ENCODE measurements at regions not wholly inside any gene's neighbourhood (a gene's known extent, or its start where the extent isn't known, plus 50 kb on each side); places are given as distances from the start of the nearest gene placed in this dataset.

DNA sequence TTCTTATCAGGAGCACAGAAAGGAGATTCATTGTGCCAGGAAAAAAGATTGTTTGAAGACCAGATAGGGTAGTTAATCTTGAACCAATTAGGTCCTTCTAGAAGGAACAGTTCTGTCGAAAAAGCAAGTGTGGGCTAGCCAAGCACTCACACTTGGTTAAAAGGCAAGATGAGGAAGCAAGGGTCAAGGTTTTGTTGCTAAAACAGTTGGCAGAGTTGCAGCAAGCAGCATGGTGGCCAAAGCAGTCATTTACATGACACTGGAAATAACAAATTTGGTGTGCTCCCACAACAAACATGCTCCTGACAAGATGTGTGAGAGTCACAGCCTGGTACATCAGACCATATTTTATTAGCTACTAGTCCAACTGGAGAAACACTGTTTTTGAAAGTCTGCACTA lies 228.0 kb upstream of the CFAP20DC start:
- no peak for DNase-seq

DNA sequence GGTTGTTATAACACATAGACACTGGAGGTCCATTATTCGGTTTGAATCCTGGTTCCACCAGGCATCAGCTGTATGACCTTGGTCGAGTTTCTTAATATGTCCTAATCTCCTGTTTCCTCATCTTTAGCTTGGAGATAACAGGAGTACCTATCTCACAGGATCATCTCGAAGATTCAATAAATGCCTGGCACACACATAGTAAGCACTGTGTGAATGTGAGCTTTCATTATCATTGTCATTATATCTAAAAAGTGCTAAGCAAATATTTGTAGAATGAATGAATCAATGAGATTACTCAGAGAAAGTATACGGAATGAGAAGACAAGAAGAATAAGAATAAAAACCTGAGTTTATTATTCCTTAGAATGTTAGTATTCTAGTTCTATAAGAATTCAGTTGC lies 227.4 kb upstream of the CFAP20DC start:
- DNase-seq, result no peak

DNA sequence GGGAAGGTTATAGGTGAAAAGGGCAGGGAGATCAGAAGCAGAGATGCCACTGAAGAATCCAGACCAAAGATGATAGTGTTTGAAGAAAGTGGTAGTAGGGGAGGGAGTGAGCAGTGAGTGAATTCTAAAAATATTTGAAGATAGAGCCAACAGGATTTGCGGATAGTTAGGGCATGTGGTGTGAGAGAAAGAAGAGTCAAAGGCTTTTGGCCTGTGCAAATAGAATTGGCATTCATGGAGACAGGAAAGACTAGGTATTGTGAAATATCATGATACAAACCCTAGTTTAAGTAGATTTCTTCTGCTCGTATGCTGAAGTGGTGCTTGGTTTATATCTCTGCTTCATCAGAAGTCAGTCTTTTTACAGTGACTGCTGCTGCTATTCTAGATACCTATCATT lies 224.2 kb upstream of the CFAP20DC start:
- DNase-seq, result no peak

DNA sequence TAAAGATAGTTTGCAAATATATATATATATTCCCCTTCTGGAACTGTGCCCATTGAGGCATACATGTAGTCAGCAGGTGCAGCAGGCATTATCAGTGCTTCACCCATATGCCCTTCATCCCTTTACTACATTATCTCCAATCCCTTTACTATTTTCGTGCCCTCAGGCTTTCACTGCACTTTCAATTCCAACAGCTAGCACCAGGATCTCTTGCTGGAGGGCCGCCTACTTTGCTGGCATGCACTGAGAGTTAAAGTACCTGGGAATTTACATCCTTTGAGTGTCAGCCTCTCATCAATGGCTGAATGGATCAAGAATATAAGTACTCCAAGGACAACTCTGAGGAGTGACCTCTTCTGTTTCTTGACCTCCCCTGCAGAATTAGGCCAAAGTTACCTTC lies 222.1 kb upstream of the CFAP20DC start:
- no peak for DNase-seq

DNA sequence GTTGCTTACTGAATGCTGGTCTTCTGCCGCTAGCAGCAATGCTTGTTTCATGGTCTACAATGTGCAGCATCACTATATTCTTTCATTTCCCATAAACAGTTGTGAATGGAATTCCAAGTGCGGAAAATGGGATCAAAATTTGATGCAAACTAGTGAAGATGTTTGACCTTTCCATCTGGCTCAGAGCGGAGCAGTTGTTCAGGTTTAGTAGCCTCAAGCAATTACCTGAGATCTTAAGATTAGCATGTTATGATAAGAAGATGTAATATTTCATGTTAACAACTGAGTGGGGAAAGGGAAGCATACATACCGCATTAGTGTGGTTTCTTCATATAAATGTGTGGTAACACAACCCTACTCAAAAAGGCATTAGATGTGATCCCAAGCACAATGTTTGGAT lies 221.1 kb upstream of the CFAP20DC start:
- no peak for DNase-seq

DNA sequence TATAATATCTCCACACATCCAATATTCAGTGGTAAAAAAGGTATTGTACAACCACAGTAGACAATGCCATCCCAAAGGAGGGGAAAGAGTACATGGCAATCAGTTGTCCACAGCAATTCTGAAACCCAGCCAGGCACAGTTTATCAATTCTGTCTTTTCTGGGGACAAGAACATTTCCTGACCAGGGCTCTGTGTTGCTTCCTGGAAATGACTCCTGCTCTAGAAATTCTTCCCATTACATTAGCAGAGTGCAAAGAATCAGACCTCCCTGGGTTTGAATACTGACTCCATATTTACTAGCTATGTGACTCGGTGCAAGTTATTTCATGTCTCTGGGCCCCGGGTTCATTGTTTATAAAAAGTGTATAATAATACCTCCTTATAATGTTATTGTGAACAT lies 220.4 kb upstream of the CFAP20DC start:
- no peak for DNase-seq

DNA sequence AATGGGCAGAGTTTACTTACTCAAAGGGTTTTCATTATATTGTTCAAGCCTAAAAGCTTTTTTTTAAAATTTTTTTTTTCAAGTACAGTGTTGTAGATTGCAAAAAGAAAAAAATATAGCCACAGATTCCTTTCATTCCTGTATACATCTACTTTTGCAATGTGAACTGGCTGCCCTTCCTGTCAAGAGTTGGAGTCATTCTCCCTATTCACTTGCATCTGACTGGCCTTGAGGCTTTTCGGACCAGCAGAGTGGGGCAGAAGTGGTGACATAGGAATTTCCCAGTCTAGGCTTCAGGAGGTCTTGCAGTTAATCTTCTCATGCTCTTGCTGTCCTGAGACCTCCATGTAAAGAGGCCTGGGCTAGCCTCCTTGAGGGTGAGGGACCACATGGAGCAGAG lies 218.3 kb upstream of the CFAP20DC start:
- no peak for DNase-seq

DNA sequence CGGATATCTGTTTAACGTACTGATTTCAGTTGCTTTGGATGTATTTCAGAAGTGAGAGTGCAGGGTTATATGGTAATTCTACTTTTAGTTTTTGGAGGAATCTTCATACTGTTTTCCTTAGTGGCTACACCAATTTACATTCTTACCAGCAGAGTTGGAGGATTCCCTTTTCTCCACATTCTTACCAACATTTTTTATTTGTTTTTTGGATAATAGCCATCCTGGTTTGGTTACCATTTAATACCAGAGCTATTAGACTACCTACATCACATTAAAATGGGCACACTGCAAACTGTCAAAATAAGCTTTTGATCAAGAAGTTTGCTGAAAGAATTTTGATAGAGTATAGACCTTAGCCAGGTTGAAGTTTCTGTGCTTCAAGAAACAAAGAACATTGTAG lies 217.2 kb upstream of the CFAP20DC start:
- no peak for DNase-seq

DNA sequence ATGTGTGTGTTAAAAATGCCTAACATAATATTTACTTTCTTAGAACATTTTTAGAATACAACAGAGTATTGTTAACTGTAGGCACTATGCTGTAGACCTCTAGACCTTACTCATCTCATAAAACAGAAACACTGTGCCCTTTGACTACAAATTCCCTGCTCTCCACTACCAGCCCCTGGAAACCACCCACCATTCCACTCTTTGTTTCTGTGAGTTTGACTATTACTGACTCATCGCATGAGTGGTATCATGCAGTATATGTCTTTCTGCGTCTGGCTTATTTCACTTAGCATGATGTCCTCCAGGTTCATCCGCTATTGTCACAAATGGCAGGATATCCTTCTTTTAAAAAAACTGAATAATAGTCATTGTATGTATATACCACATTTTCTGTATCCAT lies 216.7 kb upstream of the CFAP20DC start:
- DNase-seq, result no peak

DNA sequence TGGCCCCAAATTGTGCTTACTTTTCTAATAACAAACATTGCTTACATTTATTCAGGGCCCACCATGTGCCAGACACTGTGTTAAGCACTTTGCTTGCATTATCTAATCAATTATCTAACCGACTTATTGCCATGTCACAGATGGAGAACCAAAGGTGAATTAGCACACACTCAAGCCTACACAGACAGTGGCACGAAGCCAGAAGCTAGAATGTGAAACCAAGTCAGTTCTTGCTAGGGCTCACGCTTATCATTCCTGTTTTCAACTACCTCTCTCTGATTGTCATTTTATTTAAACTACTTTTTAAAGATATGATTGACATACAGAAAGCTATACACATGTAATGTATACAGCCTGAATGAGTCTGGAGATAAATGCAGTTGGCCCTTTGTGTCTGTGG lies 215.7 kb upstream of the CFAP20DC start:
- no peak for DNase-seq

DNA sequence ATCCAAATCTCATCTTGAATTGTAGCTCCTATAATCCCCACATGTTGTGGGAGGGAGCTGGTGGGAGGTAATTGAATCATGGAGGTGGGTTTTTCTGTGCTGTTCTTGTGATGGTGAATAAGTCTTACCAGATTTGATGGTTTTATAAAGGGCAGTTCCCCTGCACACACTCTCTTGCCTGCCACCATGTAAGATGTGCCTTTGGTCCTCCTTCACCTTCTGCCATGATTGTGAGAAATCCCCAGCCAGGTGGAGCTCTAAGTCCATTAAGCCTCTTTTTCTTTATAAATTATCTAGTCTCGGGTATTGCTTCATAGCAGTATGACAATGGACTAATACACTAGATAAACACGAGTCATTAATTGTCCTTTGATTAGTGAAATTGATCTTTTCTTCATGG lies 214.5 kb upstream of the CFAP20DC start:
- DNase-seq, result no peak

DNA sequence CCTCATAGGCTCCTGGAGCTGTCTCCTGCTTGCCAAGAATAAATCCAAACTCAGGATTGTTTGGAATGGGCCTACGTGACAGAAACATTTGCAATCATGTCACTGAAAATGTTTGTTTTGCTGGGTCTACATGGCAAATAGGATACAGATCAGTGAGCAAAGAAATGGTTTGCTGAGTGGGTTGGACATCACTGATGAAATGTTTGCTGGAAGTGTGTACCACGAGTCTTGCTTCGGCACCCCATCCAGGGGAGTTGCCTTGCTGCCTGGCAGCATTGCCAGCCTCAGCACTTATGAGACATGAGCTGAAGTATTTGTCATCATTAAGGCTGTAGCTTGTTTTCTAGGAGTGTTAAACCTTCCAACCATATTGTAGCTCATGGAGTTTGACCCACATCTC lies 213.3 kb upstream of the CFAP20DC start:
- DNase-seq, result no peak

DNA sequence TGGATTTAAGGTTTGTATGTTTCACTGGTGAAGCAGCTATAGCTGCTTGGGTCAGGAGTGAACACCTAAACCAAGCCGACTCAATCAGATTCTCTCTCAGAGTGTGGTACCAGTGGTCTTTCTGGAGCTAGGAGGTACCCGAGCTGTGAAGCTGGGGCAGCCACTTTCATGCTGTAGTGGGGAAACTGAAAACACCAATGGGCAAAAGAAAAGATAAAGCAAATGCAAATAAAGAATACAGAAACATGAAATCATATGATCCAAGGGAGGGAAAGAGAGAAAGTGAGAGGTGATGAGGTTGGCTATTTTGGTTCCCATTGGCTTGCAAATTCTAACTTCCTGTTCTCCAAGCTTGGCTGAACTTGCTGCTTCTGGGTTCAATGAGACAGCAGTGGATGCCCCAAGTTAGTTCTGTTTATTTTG lies 212.3 kb upstream of the CFAP20DC start:
- DNase-seq, result no peak

DNA sequence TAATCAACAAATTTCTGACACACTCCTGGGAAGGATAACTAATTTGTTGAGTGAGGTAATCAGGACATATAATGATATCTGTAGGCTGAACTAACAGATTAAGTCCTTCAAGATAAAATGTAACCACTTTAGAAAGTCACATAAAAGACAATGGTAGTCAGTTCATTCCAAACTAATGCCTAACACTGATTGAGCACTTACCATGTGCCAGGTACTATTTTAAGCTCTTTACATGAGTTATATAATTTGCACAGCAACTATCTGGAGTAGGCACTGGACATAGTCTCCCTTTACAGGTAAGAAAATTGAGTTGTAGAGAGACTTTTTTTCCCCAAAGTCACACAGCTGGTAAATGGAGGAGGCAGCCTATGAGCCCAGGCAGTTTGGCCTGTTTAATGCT lies 211.2 kb upstream of the CFAP20DC start:
- no peak for DNase-seq

DNA sequence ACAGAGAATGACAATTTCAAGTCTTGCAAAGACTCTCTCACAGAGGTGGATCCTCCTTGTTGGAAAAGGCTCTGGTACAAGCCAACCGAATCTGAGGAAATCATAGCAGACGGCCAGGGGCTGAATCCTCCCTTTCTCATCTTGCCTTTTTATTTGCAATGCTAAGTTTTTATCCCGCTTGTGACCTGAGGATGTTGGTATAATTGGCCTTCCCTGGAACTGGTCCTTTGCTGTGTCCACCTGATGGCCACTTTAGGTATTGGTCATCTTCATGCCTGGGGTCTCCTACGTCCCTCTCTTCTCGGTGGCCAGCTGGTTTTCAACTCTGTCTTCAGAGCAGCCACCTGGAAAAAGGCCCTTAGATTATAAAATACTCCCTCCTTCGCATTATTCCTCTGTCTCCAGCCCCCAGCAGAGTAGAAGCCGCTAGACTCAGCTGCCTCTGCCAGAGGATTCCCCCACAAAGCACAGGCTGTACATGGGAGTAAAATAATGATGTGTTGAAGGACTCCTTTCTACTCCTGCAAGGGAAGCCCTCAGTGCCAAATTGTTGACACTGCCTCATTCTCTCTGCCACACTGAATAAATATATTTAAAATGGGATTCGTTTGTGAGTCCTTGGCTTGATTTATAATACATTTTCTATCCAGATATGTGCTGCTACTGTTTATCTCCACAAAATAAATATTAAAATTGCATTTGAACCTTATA lies 208.9 kb upstream of the CFAP20DC start:
- no peak for DNase-seq

DNA sequence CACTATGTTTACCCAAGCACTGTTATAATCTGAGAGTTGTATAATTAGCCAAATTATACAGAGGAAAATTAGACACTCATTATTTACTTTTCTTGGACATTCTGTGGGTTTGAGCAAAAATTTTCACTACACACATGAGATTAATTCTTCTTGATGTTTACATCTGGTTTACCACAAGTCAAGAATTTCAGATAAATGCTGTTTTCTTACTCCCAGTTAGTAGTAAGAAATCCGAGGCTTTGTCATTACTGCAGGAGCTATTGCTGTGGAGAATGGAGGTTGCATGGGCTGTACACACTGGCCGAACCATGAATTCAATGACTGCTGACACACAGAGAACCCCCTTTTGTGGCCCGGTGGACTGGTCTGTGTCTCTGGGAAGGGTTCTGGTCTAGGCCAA lies 207.7 kb upstream of the CFAP20DC start:
- no peak for DNase-seq

DNA sequence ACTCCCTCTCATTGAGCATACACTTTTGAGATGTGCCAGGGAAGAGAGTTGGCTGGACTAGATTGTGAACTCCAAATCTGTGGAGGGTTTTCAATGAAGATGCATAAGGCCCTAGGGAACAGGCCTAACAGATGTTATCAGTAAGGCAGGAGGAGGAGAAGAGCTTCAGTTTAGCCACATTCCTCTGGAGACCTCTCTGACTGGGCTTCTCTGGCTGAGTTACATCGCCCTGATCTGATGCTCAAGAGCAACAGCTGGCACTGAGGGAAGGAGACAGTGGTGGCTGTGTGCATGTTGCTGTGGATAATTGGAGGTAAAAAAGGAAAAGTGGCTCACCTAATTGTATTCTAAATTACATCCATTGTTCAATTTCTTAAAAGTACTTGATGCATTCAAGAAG lies 206.4 kb upstream of the CFAP20DC start:
- no peak for DNase-seq

DNA sequence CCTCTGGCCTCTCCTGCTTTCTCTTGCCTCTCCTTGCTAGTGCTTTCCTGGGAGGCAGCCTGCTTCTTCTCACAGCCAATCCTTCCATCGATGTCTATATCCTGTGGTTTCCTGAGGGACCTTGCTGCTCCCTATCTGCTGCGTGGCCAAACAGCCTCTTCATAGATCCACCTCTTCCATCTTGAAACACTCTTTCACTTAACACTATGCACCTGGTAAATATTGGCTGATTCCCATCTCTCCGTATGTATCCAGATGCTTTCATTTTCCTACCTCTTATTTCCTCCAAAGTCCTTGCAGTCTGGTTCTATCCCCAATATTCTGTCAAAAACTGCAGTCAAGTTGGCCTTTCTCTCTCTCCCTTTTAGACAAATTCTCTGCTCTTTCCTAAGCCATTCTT lies 205.2 kb upstream of the CFAP20DC start:
- no peak for DNase-seq

DNA sequence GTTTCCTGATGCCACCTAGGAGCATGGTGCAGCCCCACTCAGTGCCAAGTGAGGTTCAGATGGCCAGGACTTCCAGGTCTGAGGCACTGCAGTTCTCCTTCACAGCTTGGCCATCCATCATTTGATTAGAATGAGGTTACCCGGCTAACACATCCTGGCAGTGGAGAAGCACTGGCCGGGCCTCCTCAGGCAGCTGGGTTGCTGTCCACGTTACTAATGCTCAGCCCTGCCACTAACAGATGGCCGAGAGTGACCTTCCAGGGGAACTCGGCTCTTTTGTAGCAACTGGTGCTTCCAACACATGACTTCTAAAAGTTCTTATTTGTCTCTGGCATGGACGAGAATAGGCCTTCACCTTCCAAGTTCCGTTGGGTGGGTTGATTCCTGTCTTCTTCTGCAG lies 204.6 kb upstream of the CFAP20DC start:
- no peak for DNase-seq

DNA sequence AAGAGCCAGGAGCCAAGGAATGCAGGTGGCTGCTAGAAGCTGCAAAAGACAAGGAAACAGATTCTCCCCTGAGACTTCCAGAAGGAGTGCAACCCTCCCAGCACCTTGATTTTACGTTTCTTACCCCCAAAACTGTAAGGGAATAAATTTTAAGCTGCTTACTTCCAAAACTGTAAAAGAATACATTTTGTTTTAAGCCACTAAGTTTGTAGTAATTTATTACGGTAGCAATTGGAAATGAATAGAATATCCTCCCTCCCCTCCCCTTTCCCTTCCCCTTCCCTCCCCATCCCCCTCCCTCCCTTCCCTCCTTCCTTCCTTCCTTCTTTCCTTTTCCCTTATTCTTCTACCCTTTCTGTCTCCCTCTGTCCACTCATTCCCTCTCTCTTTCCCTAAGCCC lies 203.7 kb upstream of the CFAP20DC start:
- DNase-seq, result no peak

DNA sequence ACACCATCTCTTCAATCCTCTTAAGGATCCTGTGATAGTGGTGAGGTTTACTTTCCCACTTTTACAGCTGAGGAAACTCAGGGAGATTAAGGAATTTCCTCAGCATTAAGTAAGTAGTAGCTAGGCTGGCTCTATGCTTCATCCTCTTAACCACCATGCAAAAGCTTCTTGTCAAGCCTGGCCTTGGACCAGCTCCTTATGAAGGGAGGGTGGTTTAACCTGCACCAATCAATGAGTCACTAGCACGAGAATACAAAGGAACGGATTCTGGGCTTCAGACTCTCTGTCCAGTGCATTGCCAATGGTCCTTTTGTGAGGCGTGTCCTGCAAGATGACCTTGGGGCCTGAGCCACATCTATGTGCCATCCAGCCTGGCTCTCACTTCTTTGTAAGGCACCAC lies 202.0 kb upstream of the CFAP20DC start:
- DNase-seq, result no peak

DNA sequence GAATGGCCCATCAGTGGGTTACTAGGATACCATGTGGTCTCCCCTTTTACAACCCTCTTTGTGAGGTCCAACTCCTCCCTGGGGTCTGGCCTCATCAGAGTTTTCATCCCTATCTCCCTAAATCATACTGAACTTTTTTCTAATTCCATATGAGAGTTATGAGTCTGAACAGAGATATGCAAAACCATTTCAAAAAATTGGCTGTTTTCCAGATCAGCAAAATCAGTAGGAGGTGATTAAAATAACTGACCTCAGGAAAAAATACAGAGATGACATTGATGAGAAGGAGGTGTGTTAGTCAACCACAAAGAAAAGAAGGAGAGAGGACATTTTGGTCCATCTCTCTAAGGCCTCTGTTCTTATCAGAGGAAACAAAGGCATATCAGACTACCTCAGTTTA lies 200.8 kb upstream of the CFAP20DC start:
- DNase-seq, result no peak

DNA sequence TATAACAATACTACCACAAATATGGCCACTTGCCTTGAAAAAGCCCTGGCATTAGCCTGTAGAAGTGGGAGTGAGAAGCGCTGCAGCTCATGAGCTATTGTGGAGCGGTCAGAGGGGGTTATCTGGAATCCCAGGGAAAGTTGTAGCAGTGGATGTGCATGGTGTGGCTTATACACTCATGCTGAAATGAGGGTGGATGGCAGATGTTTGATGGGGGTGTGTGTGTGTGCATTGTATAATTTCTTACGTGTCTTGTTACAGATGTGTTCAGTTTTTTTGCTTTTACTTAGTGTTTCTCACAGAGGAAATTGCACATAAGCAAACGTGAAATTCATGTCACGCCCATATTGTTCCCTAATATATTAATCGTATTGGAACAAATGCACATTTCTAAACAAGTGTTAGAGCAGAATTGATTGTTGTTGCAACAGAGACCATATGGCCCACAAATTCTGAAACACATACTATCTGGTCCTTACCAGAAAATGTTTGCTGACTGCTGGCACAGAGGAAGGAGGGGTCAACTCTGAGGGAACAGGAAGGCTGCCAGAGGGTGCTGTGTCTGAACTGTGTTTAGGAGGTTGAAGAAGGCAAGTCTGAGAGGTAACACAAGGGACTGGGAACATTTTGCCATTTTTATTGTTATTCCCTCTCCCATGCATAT lies 200.0 kb upstream of the CFAP20DC start:
- DNase-seq, result no peak

DNA sequence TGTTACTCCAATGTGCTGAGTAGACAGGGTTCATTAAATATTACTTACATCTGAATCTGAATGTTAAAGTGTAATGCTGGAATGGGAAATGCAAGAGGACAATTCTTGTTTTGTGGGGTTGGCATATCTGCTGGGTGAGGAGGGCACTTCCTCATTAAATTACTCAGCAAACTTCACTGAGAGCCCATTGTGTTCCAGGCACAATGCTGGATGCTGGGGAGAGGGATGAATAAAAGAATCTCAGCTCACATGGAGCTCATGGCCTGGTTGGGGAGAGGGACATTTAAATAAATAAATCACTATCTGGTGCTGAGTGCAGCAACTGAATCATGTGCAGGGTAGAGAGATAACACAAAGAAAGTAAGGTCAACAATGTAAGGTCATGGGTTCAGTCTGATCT lies 199.2 kb upstream of the CFAP20DC start:
- no peak for DNase-seq

DNA sequence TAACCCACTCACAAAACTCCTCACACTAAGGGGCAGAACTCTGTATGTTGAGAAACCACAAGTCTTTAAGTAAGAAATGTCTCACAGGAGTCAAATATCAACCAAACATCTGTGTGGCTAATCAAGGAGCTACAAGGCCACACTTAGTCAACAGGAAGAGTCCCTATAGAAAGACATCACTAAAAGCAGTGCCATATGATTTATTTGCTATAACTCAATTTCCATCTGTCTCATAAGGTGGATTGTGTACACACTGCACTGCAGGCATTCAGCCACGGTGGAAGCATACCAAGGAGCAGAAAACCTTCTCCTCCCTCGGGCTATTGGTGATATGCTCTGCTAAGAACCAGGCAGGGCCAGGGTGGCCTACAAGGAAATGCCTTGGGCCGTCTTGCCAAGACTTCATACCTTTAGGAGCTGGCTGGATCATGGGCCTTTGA lies 197.6 kb upstream of the CFAP20DC start:
- DNase-seq, result no peak
